ENCODE measurements at regions not wholly inside any gene's neighbourhood (a gene's known extent, or its start where the extent isn't known, plus 50 kb on each side); places are given as distances from the start of the nearest gene placed in this dataset.

DNA sequence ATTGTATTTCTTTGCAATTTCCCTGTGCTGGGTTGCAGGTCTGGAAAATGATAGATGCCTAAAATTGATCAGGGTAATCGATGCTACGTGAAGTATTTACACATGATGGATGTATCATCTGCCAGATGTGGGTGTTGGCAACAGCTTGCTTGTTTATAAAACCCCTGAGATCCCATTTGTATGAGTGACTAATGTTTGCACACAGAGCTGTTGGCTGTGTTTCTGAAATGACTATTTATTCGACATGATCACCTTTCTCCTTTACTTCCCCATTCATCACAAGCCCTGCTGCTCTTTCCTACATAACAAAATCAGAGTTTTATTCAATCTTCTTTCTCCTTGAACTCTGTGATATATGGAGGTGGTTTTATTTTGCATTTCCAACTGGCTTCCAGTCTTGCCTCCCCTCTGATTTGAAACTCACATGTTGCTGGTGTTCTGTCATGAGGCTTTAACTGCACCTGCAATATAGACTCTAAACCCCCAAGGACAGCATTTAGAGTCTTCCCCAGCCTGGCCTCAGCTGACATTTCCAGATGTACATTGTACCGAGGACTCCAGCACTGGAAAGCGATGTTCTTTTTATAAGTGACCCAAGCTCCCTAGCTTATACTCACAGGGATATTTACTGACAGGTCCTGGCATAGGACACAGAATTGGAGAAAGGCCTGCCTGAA, 50.7 kb upstream of the SHB start:
- no peak for DNase-seq

- DNase-seq: no peak
Measured at GRCh38 chr9:38118862-38119438, 49.9 kb upstream of the SHB start.
